ENCODE measurements at regions not wholly inside any gene's neighbourhood (a gene's known extent, or its start where the extent isn't known, plus 50 kb on each side); places are given as distances from the start of the nearest gene placed in this dataset.

DNA sequence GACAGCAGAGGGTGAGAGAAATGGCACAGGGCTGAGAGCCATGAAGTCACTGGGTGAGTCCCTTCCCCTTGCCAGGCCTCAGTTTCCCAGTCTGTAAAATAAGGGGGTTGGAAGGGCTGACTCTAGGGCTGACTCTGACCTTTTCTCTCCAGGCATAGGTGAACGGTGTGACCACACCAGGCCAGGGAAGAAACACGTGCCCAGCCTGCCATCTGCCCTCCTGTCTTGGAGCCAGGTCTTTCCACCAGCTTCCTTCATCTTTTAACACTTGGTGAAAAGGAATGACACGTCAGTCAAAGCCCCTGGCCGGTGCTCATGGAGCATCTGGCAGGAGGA, 74.4 kb downstream of the CPN2 start:
- TF ChIP-seq EZH2 (IDR thresholded peaks at IDR 0.05) (no peak), EZH2phosphoT487 (IDR thresholded peaks at IDR 0.05) (no peak)
- TF ChIP-seq, protein P1, sequence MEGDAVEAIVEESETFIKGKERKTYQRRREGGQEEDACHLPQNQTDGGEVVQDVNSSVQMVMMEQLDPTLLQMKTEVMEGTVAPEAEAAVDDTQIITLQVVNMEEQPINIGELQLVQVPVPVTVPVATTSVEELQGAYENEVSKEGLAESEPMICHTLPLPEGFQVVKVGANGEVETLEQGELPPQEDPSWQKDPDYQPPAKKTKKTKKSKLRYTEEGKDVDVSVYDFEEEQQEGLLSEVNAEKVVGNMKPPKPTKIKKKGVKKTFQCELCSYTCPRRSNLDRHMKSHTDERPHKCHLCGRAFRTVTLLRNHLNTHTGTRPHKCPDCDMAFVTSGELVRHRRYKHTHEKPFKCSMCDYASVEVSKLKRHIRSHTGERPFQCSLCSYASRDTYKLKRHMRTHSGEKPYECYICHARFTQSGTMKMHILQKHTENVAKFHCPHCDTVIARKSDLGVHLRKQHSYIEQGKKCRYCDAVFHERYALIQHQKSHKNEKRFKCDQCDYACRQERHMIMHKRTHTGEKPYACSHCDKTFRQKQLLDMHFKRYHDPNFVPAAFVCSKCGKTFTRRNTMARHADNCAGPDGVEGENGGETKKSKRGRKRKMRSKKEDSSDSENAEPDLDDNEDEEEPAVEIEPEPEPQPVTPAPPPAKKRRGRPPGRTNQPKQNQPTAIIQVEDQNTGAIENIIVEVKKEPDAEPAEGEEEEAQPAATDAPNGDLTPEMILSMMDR (IDR thresholded peaks at IDR 0.05) = no peak

Measured in neural progenitor cell (in vitro differentiated cells).